ENCODE measurements at regions not wholly inside any gene's neighbourhood (a gene's known extent, or its start where the extent isn't known, plus 50 kb on each side); places are given as distances from the start of the nearest gene placed in this dataset.

GRCh38 chr9:86500667-86501435, 146.6 kb upstream of the TUT7 start:
- no peak overlapping the region for H3K4me3 ChIP-seq (replicated peaks; ENCODE audit: low read depth, low read length)
- no peak for TF ChIP-seq CTCF (IDR thresholded peaks at IDR 0.05; ENCODE audit: low read depth, low read length, missing control alignments)
- peak; percentile 84 for DNase-seq (ENCODE audit: extremely low read depth, low read depth)

GRCh38 chr9:86500031-86500430, 145.8 kb upstream of the TUT7 start:
- no peak for TF ChIP-seq CTCF (IDR thresholded peaks at IDR 0.05; ENCODE audit: low read depth, low read length, missing control alignments)
- H3K4me3 ChIP-seq (replicated peaks; ENCODE audit: low read depth, low read length): no peak overlapping the region
- no peak for DNase-seq (ENCODE audit: extremely low read depth, low read depth)

GRCh38 chr9:86494644-86495111, 140.5 kb upstream of the TUT7 start:
- DNase-seq (ENCODE audit: extremely low read depth, low read depth): peak; percentile 15
- TF ChIP-seq CTCF (IDR thresholded peaks at IDR 0.05; ENCODE audit: low read depth, low read length, missing control alignments): no peak
- no peak overlapping the region for H3K4me3 ChIP-seq (replicated peaks; ENCODE audit: low read depth, low read length)

GRCh38 chr9:86491468-86492266, 137.5 kb upstream of the TUT7 start:
- TF ChIP-seq CTCF (IDR thresholded peaks at IDR 0.05; ENCODE audit: low read depth, low read length, missing control alignments): no peak
- DNase-seq (ENCODE audit: extremely low read depth, low read depth): no peak
- H3K4me3 ChIP-seq (replicated peaks; ENCODE audit: low read depth, low read length): no peak overlapping the region

GRCh38 chr9:86488794-86489193, 134.6 kb upstream of the TUT7 start:
- TF ChIP-seq CTCF (IDR thresholded peaks at IDR 0.05; ENCODE audit: low read depth, low read length, missing control alignments): no peak
- H3K4me3 ChIP-seq (replicated peaks; ENCODE audit: low read depth, low read length): no peak overlapping the region
- DNase-seq (ENCODE audit: extremely low read depth, low read depth): no peak

- DNase-seq (ENCODE audit: extremely low read depth, low read depth): no peak
- H3K4me3 ChIP-seq (replicated peaks; ENCODE audit: low read depth, low read length): no peak overlapping the region
- no peak for TF ChIP-seq CTCF (IDR thresholded peaks at IDR 0.05; ENCODE audit: low read depth, low read length, missing control alignments)
Measured at GRCh38 chr9:86488345-86488744, 134.1 kb upstream of the TUT7 start.
